HG03378 (cell line): ENCODE measurements at regions not wholly inside any gene's neighbourhood (a gene's known extent, or its start where the extent isn't known, plus 50 kb on each side); places are given as distances from the start of the nearest gene placed in this dataset.

Experiments used
- ATAC-seq: cut with Tn5 transposase; IDR thresholded peaks from one replicate; pipeline ENCODE4 v1.9.1; 2021; ENCODE audit warnings: mild to moderate bottlenecking, moderate library complexity; ENCODE audit not compliant: unreplicated experiment

DNA sequence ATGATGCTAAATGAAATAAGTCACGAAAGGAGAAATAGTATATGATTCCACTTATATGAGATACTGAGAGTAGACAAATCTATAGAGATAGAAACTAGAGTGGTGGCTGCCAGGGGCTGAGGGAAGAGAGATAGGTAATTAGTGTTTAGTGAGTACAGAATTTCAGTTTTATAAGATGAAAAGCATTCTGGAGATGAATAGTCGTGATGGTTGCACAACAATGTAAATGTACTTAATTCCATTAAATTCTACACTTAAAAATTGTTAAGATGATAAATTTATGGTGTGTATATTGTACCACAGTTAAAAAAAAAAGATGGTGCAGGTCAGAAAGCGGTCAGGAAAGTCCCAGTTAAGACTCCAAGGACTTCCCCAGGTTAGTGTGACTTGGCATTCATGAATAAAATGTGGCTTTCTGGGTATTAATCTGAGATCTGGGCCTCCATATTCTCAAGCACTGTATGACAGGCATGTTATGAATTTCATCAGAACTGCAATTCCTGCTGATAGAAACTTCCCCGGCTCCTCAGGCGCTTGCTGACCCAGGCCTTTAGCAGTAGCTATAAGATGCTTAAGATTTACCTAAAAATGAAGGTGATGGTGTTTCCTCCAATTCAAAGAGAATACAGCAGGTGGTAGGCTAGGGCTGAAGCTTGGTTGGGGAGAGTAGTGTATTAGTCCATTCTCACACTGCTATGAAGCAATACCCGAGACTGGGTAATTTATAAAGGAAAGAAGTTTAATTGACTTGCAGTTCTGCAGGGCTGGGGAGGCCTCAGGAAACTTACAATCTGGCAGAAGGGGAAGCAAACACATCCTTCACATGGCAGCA is 115.3 kb upstream of the SOX9 start:
- ATAC-seq, result peak; percentile 66

DNA sequence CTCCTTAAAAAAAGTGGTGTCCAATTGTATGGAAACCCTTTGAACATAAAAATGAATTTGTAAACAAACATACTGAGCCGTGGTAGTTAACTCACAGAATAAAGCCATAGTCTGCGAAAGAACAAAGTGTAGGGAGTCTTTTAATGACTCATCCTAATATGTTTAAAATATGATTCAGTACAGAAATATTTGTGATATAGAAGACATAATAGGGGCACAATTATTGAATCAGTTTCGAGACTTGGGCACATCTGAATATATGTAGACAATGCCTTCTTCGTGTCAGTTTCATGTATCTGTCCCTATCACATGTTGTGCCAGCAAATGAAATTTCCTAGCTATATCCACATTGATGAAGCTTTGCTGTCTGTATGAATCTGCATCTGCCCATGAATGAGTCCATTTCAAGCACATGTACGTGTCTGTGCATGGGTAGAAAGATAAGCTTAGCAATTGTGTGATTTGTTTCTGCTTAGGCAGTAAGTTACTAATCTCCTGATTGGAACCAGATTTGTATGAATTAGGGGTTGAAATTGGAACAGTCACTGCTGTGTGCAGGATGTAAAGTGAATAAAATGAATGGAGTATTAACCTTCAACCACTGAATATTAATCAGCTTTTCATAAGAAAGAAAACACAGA is 112.5 kb upstream of the SOX9 start:
- no peak for ATAC-seq

DNA sequence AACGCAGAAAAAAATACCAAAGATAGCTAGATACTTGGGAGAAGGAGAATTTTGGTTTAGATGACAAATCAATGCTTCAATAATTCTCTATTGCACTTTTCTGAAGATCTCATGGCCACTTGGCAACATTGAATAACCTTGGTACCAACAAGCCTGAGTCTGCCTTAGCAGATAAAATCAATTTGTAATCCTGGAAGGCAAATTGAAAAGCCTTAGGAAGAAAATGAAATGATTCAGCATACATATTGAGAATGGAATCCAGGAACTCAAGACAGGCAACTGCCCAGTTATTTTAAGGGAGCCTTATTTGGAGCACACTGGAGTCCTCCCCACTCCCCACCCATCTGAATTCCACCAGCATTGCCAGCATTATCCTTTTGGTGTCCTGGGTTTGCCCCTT is 109.3 kb upstream of the SOX9 start:
- no peak for ATAC-seq

DNA sequence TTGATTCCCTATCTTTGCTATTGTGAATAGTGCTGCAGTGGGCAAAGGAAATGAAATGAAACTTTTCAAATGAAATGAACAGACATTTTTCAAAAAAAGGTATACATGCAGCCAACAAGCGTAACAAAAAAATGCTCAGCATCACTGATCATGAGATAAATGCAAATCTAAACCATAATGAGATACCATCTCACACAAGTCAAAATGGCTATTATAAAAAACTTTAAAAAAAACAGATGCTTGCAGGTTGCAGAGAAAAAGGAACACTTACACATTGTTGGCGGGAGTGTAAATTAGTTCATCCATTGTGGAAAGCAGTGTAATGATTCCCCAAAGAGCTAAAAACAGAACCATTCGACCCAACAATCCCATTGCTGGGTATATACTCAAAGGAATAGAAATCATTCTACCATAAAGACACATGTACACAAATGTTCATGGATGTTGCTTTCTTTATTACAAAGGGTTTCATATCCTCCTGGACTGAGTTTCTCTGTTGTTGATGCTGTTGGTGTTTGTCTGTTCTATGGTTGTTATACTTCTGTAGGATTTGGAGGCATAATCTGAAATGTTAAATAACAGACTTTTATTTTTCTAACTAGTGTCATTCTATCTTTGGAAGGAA is 99.3 kb upstream of the SOX9 start:
- no peak for ATAC-seq

DNA sequence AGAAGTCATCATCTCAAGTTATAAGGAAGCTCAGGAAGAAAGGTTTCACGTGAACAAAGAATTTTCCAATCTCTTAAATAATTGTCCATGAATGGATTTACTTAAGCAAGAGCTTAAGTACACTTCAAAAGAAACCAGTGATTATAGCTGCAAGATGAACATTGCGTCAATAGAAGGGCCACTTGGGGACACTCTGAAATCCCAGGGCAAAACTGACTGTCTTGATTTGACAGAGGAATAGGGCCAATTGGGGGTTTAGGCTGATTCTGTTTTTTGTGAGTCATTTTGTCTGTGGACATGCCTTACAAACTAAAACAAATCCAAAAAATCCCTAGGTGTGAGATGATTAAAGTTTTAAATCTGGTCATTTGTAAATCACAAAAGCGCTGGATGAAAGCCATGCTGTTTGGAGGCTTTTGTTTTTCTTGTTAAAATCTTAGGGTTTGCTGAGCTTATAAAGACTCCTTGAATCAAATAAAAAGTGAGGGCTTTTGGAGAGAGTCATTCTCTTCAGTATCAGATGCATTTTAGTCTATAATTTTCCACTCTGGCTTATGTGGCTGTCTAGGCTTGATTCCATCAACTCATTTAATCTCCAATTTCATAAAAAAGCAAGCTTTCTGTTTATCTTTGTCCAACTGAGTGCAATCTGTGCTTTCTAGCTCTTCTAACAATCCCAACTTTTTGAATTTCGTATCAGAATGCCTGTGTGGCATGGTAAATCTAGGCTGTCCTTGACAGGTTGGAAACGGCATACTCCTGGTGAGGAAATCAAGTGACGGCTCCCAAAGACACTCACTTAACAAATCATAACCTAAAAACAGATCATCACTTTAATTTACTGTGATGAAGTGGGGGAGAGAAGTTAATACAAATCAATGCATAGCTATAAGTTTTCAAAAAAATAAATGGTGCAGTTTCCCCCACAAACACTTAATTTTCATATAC is 98.2 kb upstream of the SOX9 start:
- no peak for ATAC-seq

DNA sequence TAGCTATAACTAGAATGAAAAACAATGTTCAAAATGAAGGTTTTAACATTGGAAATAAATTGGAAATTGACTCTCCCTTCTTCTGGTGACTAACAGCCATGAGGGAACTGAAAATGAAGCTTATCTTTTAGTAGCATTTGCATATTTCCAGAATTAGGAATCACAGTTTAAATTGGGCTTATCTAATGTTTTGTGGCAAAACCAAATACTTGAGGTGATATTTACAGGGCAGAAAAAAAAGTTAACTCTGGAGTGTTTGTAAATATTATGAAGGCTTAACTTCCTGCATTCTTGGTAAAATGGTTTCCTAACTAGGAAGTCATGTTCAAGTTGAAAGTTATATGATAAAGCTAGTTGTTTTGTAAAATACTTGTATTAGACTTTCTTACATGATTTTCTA is 96.4 kb upstream of the SOX9 start:
- ATAC-seq, result no peak

DNA sequence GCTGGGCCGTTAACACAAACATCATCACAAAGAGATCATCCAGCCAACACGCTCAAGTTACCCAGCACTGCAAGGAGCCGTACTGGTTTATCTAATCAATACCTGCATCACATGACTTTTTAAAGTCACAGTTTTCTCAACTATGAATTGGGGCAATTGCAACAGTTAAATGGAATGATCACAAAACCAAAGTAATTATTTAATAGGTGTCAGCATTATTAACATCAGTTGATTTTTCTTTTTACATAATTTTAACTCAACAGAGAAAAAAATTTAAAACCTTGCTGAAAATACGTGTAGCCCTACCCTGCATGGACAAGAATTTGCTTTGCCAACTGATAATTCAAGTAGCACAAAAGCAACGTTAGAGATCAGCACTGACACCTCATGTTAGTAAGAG is 95.7 kb upstream of the SOX9 start:
- ATAC-seq, result no peak

DNA sequence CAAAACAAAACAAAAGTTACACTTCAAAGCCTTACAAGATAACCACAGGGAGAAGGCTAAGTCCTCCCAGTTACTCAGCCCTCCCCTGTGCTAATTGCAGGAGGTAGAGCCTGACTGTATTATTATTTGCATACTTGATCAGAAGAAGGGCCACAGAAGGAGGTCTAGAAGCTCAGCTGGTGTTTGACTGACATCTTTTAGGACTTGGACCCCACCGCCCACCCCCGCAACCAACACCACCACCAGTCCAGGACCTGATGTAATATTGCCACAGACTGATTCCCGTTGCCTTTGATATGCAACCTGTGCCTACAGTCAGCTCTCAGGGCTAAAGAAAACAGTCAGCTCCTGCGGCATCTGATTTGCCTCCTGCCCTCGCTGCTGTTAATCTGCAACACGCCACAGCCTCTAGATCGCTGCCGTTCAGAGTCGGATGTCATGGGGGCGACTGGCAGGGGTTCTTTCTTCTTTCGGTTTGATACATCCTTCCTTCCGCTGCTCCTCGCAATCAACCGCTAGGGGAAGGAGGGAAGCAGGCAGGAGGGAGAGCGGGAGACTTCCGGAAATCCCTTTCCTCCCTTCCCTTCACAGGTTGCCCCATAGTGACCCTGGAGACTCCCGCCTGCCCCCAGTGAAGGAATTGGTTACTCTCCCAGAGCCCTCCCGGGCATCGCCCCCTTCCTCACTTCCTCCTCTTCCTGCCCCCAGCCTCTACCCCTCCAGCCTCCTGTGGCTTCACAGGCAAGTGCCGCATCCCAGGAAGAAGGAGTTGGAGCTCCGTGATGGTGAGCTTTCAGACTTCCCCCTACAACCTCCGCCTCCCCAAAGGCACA is 90.5 kb upstream of the SOX9 start:
- peak; percentile 77 for ATAC-seq

DNA sequence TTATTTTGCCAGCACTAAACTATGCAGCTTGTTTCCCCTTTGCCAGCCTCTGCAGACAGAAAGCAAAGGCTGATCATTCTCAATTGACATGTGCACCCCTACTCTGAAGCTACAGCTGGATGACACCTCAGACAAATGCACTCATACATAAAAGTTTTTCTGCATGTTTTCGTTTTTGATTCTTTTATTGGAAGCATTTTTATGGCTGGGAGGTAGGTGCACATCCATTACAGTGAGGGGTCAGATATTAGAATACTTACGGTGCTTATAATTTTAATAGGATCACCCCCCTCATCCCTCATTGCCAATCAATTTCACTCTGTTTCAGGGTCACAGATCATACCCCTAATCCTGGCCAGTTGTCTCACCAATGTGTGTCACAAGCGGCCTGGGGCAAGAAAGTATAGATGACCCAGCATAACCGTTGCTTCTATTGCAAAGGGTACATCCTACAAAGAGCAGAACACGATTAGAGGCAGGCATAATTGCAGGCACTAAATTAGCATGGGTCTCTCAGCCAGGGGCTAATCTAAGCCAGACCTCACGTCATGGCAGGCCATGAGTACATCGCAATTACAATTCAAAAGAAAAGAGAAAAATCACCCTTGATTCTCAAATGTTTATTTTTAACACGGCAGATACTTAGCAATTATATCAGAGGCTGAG is 89.5 kb upstream of the SOX9 start:
- ATAC-seq, result no peak

DNA sequence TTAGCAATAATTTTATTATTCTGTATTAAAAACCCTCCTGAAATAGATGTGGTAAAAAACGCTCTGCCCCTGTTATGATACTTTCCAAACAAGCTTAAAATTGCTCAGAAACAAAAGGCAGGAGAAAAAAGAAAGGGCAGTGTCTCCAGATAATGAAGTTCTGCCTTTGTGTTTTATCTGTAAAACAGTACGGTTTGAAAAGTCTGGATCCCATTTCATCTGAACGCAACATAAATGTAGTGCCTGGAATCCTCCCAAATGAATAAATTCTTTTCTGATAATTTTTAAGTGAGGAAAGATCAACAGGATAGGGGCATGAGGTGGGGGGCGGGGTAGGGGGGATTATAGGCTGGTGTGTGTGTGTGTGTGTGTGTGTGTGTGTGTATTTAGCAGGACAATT is 87.5 kb upstream of the SOX9 start:
- ATAC-seq, result no peak

DNA sequence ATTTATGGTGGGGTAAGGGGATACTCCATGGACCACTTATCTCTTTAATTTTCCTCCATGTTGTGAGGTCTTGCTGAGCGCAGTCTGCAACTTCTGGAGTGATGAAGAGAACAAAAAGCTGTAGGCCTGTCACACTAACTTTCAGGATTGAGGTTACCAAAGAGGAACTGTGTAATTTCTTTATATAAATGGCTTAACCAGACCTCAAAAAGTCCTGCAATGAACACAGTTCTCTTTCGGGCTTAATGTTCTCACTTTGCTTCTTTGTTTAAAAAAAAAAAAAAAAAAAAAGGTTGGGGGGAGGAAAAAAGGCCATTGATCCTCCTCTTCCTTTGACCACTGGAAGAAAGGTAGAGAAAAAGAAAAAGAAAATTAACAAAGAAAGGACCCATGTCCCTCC is 86.8 kb upstream of the SOX9 start:
- peak; percentile 66 for ATAC-seq

DNA sequence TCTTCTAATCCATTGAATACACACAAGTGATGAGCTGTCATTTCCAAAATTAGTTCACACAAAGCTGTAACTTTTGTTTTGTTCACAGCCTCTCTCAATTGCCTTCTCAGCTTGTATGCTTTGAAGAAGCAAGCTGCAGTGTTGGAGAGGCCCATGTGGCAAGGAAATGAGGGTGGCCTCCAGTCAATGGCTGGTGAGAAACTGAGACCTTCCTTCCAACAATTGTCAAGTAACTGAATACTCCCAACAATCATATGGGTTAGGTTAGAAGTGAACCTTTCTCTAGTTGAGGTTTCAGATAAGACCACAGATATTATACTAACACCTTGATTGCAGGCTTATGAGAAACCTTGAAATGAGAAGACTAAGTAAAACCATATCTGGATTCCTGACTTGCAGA is 82.4 kb upstream of the SOX9 start:
- ATAC-seq, result no peak

DNA sequence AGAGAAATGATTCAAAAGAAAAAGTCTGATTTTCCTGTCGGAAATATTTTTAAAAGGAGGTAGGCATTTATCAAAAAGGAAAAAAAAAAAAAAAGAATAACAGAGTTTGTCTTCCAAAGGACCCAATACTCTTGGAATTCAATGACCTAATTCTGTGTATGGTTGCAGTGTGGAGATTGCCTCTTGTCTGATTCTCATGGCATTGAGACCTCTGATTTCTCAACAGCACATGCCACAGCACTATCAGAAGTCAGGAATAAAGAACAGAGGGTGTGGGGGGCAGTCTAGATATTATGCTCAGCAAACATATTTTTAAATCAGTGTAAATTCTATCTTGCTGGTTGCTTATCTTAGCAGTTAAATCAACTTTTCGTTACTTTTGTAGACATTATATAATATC is 81.3 kb upstream of the SOX9 start:
- ATAC-seq, result no peak

DNA sequence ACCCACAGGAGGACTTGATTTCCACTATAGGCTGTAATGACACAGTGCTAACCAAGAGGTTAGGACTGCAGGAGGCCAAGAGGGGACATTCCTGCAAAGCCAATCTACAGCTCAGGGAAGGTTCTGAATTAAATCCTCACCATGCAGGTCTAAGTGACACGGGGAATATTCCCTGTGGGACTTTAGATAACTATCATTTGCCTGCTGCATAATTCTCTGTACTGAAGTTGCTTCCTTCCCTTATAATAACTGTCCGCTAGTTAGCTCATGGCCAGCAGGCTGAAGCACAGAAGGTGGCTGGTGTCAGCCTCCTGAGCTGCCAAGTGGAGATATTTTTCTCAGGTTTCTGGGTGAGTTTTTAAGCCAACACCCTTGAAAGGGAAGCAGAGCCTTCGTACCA is 74.6 kb upstream of the SOX9 start:
- no peak for ATAC-seq

DNA sequence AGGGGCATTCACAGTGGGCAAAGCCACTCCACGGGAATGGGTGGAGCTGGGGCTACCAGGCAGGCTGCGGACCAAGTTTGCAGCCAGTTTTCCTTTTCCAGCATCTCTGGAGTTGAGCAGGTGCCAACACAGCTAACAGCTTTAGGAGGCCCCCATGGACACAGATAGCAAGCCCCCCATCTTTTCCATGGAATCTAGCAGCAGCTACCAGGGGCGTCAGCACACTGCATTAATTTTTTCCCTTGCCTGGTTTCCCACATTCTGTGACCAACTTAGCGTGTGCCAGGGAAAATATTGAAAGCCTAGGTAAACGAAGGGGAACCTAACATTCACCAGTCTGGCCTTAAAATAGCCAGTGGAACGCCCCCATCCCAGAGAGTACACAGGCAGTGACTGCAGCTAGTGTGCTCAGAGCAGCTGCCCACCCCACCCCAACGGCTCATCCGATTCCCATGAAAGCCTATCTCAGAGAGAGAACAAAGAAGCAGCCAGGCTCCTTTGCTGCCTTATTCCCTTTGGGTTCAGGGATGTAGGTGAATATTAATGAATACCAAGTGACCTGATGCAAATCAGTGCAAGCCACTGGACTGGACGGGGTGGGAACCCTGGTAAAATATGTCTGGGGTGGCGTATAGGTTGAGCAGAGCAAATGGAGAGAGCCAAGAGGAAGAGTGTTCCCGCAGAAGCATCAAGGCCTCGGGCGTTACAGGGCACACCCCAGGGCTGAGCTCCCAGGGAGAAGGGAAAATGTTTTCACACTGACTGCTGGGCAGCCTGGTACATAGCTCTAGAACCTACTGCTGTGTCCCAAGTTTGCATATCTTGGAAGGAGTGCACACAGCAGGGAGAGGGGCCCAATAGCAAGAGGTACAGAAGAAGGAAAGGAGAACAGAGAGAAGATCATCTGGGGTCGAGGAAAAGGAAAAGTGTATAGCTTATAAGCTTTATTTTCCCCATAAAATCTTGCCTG is 73.9 kb upstream of the SOX9 start:
- no peak for ATAC-seq

DNA sequence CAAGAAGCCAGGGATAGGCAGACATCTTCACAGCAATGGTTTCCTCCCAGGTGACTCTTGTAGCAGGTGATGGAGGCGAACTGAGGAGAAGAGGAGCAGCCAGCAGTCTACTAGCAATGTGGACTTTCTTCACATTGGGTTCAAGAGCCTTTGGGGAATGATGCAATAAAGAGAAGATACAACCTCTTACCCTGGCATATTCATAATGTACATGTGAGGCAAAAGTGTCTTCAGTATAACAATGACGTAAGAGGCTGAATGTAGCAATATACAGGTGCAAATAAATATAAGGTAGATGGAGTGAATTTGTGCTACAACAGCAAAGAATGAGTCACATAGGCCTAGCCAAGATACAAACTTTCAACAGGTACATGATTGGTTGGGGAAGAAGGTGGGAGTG is 70.9 kb upstream of the SOX9 start:
- no peak for ATAC-seq

DNA sequence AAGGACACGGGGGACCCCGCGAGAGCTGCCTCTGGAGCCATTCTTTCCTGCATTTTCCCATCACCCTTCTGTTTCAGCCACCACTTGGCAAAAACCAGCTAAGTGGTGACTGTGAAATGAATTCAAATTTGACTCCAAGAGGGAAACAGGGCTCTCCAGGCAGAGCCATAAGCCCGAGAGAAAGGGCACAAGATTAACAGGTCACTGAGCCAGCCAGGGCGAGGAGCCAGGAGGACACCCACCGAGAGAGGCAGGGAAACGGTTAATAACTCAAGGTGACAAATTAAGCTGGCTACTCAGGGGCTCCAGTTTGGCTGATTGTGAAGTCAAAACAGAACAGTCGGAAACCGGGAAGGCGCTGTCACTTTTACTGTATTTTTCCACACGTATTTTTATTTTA is 67.8 kb upstream of the SOX9 start:
- ATAC-seq, result no peak

DNA sequence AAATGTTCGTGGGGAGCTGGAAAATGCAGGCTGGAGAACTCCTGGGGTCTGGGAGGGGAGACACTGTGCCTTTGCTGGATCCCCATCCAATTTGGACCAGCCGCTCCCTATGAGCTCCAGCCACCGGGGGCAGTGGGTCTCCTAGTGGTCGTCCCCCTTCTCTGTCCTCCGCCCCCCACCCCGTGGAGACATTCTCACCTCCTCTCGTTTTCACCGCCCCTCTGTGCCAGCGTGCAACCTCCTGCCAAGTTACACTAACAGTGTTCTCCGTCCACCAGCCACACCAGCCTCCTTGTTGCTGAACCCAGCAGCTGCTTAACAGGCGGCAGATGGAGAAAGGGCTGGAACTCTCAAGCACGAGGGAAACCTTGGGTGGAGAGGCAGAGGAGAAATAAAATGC is 67.4 kb upstream of the SOX9 start:
- no peak for ATAC-seq

DNA sequence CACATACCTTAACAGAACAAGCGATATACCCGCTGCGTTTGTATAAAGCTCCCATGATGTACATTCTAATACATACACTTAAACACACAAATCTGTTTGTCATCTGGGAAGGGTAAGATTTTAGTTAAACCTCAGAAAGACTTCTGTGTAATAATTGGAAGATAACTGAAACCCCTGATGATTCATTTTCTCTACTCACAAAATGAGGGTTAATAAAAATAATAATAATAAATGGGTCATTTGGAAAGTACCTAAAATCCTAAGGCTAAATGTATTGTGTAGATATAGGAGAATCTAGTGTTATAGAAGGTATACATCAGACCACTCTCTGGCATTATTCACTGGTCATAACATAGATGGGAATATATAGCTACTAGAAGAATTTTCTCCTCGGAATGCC is 64.7 kb upstream of the SOX9 start:
- ATAC-seq, result no peak
